ENCODE measurements at regions not wholly inside any gene's neighbourhood (a gene's known extent, or its start where the extent isn't known, plus 50 kb on each side); places are given as distances from the start of the nearest gene placed in this dataset.
"Not testable (repeated sequence)": the region's sequence is repeated elsewhere in the genome, so short reads cannot be mapped to it uniquely, and the experiment has no call there.

DNA sequence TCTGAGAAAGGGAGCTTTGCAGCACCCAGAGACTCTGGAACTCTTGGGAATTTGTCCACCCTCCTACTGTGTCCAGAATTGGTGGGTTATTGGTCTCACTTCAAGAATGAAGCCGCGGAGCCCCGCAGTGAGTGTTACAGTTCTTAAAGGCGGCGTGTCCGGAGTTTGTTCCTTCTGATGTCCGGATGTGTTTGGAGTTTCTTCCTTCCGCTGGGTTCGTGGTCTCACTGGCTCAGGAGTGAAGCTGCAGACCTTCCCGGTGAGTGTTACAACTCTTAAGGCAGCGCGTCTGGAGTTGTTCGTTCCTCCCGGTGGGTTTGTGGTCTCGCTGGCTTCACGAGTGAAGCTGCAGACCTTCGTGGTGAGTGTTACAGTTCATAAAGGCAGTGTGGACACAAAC, 824.7 kb downstream of the LRRTM4 start:
- FAIRE-seq, result not testable (repeated sequence)

DNA sequence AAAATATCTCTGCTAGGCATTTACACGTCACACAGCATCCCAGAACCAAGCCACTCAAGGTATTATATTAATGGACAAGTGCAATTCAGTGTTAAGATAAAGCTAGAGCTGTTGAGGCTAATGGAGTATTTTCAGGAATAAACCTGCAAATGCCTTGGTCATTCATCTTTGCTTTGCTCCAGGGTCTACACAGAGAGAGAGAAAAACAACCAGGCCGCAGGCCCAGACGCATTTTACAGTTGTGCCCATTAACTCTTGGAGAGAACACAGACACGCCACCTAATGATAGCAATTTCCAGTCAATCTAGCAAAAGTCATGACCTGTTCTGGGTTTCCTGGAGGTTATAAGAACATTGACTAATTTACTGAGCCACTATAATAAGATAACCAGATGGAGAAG, 829.3 kb downstream of the LRRTM4 start:
- FAIRE-seq, result no peak

DNA sequence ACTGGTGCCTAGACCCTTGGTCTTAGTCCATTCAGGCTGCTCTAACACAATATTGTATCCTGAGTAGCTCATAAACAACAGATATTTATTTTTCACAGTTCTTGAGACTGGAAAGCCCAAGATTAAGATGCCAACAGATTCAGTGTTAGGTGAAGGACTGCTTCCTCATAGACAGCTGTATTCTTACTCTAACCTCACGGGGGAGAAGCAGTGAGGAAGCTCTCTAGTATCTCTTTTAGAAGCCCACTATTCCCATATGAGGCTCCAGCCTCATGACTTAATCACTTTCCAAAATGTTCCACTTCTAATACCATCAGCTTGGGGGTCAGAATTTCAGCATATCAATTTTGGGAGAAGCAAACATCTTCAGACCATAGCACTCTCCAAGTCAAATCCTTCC, 833.4 kb downstream of the LRRTM4 start:
- FAIRE-seq, result no peak

DNA sequence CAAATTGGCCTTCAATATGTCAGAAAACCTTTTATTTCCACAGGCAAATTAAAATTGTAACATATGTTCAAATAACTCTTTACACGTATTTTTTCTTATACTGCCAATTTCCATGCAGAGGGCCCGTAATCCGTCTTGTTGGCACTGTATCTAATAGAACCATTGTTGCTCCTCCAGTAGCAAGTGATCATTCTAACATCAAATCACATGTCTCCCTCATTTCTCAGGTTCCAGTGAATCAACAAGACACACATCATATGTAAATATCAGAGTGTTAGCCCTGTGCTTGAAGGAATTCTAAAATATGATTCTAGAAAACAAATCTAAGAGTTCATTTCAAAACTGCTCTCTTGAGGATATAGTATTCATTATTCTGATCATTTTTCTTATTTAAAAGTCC, 834.3 kb downstream of the LRRTM4 start:
- no peak for FAIRE-seq

DNA sequence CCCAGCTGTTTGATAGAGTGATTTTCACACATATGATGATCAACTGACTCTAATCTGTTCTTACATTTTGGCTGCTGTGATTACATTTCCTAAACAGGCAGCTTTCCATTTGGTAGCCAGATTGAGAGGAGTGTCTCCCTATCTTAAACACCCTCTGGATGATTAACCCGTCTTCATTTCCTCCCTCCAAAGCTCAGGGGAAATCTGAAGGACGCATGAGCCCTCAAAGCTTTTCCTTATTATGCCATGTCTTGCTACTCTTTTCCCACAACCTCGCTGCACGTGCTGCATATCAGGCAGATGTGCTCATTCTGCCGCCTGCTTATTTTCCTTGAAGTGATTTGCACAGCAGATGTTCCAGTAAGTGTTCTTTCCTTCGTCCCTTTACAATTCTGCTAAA, 837.4 kb downstream of the LRRTM4 start:
- FAIRE-seq, result no peak

DNA sequence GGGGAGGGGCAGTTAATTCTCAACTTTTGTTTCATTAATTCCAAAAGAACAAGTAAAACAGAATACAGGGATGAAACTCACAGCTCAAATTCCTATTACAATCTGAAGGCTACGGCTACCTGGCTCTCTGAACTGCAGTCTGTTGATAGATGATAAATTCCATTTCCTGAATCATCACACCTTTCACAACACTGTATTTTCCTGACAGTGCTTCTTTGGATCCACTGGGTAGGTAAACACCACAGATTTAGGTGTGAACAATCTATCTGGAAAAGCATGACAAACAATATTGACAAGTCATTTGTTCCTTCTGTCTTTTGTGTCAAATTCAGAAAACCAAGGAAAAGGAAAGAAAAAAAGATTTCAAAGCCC, 843.2 kb downstream of the LRRTM4 start:
- FAIRE-seq, result no peak

DNA sequence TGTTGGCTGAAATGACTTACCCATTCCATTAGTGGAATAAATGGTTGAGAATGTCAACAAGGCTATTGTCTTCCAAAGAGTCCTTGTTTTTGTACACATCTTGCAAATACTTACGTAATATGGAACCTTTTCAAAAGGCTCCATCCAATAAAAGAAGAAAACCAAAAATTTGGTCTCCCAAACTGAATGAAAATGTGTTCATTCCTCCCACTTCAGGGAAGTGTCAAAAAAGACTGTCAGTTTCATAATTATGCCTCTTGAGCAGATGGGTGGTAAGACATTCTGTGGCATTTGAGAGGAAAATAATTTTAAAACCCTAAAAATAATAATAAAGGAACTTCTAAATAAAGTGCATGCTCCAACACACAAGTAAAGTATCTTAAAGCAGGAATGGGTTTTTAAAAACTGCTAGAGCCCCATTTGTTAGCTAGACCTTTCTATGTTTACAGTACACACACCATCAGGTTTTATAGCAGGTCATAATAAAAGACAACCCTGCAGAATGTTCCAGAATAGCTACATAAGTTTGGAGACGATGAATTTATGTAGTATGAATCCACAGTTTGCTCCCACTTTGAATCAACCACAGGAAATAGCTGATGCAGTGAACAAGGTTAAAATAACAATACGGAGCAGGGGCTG, 843.7 kb downstream of the LRRTM4 start:
- FAIRE-seq, result no peak

DNA sequence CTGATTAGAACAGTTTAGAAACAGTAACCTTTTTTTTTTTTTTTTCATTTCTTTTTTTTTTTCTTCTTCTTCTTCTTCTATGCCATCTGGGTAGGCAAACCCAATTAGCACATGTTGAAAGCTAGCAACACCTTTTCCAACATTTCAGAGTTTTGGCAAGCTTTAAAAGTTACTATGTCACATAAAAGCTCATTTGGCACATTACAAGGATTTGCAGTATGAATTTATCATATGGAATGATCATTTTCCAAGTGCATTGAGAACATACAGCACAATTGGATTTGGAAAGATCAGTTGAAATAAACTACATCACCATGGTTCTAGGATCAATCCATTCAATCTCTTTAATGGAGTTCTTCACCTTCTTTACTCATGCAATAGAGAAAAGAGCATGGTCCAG, 847.0 kb downstream of the LRRTM4 start:
- FAIRE-seq, result no peak

DNA sequence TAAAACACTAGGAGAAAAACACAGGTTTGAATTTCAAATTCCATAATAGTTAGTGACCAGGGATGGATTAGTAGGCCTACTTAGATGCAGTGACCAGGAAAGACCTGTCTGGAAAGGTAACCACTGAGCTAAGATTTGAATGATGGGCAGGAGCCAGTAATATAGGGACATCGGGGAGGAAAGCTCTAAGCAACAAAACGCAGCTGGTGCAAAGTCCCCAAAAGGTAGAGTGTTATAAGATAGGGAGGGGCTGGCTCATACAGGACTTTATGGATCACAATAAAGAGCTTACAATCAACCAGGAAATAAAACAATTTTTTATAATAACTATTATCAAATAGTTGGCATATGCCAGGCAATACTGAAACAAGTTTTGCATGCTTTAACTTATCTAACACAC, 849.4 kb downstream of the LRRTM4 start:
- no peak for FAIRE-seq

DNA sequence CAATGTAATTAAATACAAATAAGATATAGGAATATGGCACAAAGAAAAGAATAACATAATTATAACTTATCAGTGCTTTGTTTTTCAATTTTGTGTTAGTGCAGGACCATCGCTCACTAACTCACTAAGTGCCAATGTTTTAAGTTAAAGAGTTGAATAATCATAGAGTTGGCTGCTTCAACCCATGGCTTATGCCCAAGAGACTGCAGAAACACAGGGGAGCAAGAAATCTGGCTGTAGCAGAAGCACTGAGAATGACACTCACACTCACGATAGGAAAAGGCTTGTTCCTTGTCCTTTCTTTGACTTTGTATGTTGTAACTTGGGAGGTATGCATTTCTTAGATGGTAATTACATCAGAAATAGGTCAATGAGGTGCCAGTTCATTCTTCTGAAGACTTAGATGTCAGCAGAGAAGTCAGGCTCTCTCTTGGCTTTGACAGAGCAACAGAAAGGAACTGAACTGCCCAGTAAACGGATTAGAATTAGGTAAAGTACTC, 852.2 kb downstream of the LRRTM4 start:
- no peak for FAIRE-seq

DNA sequence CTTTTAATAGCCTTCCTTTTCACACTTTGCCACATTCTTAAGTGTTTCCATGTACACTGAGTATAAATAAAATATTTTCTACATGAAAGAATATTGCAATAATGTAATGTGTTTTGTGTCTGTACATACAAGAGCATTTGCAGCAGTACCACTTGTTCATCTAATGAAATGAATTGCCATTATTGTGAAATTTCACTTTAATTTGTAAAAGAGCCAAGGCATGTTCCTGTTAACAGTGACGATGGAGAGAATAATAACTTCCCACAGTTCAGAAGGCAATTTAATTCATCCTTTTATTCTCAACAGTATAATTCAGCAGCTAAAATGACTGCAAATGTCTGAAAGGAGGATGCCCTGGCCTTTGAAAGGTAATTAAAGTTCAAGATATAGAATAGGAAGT, 853.9 kb downstream of the LRRTM4 start:
- FAIRE-seq, result no peak

DNA sequence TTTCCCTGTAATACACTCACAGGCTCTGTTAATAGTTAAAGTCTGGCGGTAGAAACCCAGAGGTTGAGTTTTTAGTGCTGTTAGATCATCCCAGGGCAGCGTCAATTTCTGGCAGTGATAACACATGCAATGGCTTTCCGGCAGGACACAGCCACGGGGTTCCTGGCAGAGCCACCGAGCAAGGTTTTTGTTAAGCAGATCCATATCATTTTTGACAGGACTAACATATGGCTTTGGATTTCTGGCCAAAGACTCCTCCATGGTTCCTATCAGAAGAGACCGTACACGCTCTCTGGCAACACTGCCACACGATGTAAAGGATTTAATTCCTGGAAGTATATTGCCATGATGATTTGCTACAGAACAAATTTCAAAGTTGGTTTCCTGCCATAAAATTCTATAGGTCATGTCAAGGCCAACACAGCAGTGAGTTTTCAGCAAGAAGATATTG, 854.3 kb downstream of the LRRTM4 start:
- FAIRE-seq, result no peak

DNA sequence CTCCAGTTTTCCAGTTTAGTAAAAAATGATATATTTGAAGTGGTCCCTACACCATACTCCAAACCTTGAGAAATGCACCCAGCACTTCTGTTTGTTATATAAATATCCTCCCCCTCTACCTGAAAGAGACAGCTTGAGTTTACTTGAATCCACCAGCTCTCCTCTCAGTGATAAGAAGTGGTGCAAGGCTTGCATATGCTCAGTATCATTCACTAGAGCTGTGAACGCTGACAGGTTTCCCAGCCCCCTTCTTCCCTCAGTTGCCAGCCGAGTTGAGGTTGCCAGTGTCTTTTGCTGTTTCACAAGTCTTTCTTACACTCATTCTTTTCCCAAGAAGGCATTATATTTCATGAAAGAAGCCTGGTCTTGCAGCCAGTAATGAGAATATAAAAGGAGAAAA, 880.0 kb downstream of the LRRTM4 start:
- FAIRE-seq, result no peak

DNA sequence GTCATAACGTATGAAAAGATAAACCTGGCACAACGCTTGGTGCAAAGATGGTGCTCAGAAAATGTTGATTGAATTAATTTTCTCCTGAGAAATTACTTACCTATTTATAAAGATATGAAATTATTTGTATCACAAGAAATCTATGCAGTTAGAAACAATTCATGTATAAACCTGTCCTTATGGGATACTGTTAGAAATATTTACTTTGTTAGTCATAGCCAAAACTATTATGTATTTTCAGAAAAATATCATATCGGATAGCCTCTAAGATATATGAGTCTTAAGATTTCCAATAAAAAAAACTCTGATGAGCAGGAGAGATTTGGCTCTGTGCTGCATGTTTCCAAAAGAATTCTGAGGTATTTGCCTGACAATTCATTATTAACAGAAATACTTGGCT, 880.7 kb downstream of the LRRTM4 start:
- no peak for FAIRE-seq

DNA sequence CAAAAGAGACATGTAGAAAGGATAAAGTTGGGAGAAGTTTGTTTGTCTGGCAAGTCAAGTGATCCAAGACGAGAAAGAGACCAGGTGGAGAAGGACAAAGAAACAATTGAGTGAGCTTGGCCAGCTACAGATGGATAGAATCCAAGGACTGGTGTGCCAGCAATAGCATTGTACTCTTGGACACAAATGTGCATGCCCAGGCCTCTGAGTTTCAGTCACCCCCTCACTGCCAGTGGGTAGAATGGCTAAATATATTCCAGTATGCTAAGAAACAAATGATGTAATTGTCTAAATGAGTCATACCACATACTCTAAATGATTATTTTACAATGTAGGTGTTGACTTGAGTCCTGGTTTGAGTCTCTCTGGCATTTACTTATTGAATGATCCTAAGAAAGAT, 881.3 kb downstream of the LRRTM4 start:
- no peak for FAIRE-seq

DNA sequence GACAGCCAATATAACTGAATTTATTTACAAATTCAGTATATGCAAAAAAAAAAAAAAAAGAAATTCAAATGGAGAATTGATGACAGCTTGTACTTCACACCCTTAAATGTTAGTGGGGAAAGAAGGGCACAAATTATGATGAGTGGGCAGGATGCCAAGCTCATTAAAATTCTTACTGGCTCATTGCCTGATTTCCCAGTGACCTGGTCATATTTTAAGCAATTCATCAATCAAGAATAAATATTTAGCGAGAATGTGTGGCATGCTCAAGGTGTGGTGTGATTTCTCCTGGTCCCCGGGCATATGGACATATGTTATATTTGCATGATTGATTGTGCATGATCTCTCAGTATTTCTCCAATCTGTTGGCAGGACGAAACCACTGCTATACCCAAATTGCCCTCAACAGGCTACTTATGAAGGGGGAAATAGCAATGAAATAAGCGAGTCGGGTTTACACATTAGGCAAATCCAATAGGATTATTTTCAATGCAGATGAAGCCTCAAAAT, 883.0 kb downstream of the LRRTM4 start:
- FAIRE-seq, result no peak

DNA sequence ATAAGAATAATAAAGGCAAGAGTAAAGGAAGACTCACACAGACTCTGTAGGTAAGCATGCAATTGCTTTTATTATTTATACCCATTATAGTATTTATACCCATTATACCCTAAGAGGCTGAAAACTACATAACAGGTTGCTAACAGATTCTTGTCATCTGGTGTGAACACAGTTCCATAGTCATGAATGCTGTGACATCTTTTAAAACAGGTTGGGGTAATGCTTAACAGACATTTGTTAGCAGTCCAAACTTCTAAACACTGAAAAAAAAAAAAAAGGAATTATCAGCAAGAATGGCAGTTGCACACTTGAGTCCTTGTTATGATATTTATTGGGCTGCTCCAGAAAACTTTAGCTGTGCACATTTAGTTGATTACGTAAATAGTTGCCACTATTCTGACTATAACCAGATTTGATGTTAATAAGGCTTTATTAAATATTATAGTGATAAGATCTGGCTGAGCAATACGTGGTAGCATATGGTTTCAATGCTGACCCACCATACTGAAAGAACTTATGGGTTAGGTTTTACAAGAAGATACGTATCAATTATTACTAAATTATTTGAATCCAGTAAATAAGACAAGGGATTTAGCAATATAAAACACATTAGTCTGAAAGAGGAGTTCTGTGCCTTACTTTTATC, 888.8 kb downstream of the LRRTM4 start:
- no peak for FAIRE-seq

DNA sequence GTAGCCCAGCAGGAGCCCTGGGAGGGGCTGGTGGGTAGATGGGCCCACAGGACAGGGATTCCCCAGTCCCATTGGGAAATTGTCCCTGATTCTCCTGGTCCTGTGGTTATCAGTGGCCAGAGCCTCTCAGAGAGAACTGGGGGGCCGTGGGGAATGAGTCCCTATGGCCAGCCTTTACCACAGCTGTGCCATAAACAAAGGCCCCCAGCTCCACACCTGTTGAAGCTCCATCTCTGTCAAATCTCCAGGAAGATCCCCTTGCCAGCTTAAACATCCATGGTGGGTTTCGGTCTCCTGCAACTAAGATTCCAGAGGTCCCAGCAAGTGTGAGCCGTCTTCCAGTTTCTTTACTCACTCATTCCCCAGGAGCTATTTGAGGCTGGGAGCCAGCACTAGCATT, 897.1 kb downstream of the LRRTM4 start:
- no peak for FAIRE-seq

DNA sequence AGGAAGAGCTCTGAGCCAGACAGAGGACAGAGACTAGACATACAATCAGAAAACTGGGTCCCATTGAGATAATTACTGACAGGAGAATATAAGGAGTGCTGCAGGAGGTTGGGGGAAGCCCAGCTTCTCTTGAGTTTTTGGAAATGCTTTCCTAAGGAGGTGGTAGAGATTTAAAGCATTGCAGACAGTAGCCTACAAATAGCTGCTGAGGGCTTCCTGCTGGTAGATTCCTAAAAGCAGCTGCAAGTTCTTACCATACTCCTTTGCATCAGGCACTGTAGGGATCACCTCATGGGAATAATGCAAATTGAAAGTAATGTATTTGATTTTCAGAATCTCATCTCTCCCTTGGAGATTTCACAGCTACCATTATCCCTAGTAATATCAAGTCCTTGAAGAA, 902.6 kb upstream of the GCFC2 start:
- FAIRE-seq, result no peak

DNA sequence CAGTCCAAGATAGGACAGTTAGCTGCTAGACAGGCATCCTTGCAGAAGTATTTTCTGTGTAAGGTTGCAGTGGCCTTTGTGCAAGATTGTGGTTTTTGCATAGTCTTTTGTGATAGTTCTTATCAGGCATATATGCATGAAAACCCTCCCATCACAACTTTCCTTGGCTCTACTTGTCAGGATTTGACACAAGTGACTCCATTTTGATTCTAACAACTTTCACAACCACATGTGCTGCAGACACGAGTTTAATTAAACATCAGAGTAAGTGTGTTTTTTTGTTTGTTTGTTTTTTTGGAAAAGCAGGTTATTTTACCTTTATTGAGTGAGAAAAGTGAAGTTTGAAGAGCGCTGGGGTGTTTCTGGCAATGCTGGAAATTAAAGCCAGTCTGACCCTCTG, 902.0 kb upstream of the GCFC2 start:
- FAIRE-seq, result no peak

DNA sequence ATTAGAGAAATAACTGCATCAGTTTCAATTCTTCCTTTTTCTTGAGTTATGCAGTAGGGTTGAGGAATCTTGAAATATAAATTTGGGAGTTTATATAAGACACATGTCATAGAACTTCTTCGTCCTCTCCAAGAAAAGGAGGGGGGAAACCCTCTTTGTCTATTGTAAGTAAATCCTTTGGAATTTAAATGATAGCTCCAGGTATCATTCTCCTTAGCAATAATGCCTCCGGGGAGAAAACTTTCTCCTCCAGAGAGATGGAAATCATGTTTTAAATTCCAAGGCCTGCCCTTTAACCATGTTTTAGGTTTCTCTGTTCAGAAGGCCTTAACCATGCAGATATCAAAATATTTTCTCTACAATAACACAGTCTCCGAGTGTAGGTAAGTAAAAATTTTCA, 899.7 kb upstream of the GCFC2 start:
- no peak for FAIRE-seq

DNA sequence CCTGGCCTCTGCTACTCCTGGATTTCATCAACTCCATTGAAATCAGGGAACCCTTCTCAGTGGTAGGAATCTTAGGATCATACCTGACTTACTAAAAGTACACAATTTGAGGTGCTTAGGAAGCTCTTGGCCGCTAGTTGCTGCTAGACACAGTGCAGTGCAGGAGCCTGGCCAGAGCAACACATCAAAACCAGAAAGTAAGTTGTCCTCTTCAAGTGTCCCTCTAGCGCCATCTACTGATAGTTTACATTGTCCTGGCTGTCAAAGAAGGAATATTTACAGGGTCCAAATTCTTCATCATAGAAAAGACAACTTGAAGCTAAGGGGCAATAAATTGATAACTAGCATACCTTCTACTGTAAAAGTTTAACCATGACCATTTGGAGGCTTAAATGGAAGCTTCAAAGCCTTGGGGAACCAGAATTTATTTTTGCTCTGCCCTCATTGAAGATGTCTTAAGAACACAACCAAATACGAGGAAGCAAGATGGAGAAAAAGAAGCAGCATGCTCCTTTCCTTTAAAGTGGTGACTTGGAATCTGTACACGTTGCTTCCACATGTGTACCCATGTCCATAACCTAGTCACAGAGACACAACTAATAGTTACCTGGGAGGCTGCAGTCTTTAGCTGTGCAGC, 889.1 kb upstream of the GCFC2 start:
- peak; percentile 80 for FAIRE-seq

DNA sequence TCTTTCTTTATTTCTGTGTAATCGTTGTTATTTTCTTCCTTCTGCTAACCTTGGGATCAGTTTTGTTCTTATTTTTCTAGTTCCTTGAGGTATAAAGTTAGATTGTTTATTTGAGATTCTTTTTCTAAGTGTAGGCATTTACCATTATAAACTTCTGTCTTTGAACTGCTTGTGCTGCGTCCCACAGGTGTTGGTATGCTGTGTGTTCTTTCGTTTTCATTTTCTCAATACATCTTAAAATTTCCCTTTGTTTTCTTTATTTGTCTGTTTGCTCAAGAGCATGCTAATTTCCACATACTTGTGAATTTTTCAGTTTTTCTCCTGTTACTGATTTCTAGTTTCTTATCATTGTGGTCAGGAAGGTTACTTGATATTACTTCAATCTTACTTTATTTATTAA, 873.8 kb upstream of the GCFC2 start:
- FAIRE-seq, result no peak

DNA sequence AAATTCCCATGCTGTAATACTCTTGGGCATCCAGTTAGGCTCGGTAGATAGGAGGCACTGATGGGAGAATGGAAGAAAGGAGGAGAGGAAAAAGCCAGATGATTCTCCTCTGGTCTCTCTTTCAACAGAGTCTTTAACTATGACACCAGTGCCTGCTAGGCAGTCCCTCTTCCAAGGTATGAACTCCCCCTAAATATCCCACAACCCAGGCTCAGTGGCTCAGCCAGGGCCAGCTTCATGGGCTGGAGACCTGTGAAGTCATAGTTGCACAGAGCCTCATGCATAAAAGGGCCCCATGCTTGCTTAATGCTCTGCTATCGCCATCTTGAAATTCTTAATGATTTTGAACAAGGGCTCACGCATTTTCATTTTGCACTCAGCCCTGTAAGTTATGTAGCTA, 869.2 kb upstream of the GCFC2 start:
- no peak for FAIRE-seq
